ENCODE measurements at regions not wholly inside any gene's neighbourhood (a gene's known extent, or its start where the extent isn't known, plus 50 kb on each side); places are given as distances from the start of the nearest gene placed in this dataset.

GRCh38 chr2:173625315-173625714, 270.6 kb downstream of the CDCA7 start:
- TF ChIP-seq EZH2 (IDR thresholded peaks at IDR 0.05) (no peak), CTCF (IDR thresholded peaks at IDR 0.05) (no peak), EZH2phosphoT487 (IDR thresholded peaks at IDR 0.05) (no peak)

All from neural progenitor cell (in vitro differentiated cells).